ENCODE measurements at regions not wholly inside any gene's neighbourhood (a gene's known extent, or its start where the extent isn't known, plus 50 kb on each side); places are given as distances from the start of the nearest gene placed in this dataset.

DNA sequence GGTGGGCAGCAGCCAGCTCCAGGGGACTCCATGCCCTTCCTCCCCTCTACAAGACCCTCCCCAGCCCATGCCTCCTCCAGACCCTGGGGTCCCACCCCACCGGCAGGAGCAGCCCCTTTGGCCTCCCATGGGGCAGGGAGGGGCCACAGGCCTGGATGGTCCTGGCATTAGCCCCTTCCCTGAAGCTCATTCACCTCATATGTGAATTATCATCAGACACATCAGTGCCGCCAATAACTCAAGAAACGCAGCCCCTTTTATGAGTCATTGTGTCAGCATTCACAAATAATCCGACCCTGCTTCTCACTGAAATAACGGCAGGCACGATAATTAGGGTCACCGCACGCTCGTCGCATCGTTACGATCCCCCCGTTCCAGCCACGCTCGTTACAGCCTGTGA, 124.2 kb downstream of the BRD1 start:
- Histone ChIP-seq H3K9ac (ENCODE audit: insufficient read depth, low read depth, low read length) (no peak overlapping the region), H3K9me3 (ENCODE audit: low read length) (peaks cover 10% of the 10 kb centered on the region), H2AFZ (ENCODE audit: low read length) (no peak overlapping the region), H3K4me3 (replicated peaks in 1 of 3; ENCODE audit: insufficient read depth in 1 of 3, low read depth in 2 of 3, low read length in 3 of 3) (no peak overlapping the region), H3K79me2 (ENCODE audit: insufficient read depth, low read length) (no peaks in the 10 kb centered on the region), H3K4me2 (ENCODE audit: low read depth, low read length) (no peak overlapping the region), H3K4me1 (ENCODE audit: insufficient read depth, low read length) (no peaks in the 10 kb centered on the region), H3K36me3 (replicated peaks in 1 of 2; ENCODE audit: control insufficient read depth in 1 of 2, insufficient read depth in 2 of 2, low read length in 2 of 2) (no peaks in the 10 kb centered on the region), H3K27ac (ENCODE audit: extremely low read length, insufficient read depth, low read length) (no peak overlapping the region), H3K27me3 (ENCODE audit: control insufficient read depth in 1 of 2, insufficient read depth in 2 of 2, low read length in 2 of 2) (peaks cover 7 to 63% of the 10 kb centered on the region in 2 experiments; a peak in 4 of 5 replicates), H4K20me1 (ENCODE audit: insufficient read depth, low read length) (no peaks in the 10 kb centered on the region)
- in situ Hi-C loops (cut with HindIII; ENCODE audit: extremely low pct_ligation_motif_present, low pct_unique_long_range_greater_than_20kb) (no loop called here), intact Hi-C loops (cut with micrococcal nuclease; ENCODE audit: unreplicated experiment) (no loop called here)
- DNase-seq (ENCODE audit: low spot score) (no peak), FAIRE-seq (no peak), ATAC-seq (no peak)
- ChIA-PET CTCF (ENCODE audit: low intra/inter-chr PET ratio, low total read pairs) (no interaction called here), POLR2A (no interaction called here)
- TF ChIP-seq, protein P1, sequence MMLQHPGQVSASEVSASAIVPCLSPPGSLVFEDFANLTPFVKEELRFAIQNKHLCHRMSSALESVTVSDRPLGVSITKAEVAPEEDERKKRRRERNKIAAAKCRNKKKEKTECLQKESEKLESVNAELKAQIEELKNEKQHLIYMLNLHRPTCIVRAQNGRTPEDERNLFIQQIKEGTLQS (CRISPR knock-in tag; IDR thresholded peaks at IDR 0.05), result no peak
- TF ChIP-seq SATB2 (CRISPR knock-in tag; IDR thresholded peaks at IDR 0.05) (no peak), ZNF777 (CRISPR knock-in tag; IDR thresholded peaks at IDR 0.05) (no peak), KLF9 (CRISPR knock-in tag; IDR thresholded peaks at IDR 0.05; ENCODE audit: low read depth) (no peak), HOXA5 (CRISPR knock-in tag; IDR thresholded peaks at IDR 0.05) (no peak)
- 38% methylated on average over 15 of the region's 15 CpGs for WGBS (ENCODE audit: low lambda C conversion rate)
- no TSS peak for BruUV-seq (replicated peaks)

DNA sequence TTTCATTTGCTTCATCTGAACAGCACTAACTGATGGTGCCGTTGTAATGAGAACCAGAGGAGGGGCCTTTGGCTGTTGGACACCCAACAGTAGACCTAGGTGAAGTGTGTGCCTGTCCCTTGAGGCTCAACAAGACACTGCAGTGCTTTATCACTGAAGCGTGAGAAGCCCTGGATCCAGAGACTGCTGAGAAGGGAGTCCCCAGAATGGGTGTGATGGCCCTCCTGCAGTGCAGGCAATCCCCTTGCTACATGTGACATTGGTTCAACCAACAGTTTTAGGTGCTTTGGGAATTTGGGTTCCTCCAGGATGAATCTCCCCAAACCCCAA, 125.6 kb downstream of the BRD1 start:
- no peak for TF ChIP-seq ZNF577 (CRISPR knock-in tag; IDR thresholded peaks at IDR 0.05; ENCODE audit: borderline replicate concordance, low read depth)
- WGBS (ENCODE audit: low lambda C conversion rate), result 14% methylated on average over 2 of the region's 2 CpGs
- no peak for DNase-seq (ENCODE audit: low spot score)
- Histone ChIP-seq H2AFZ (ENCODE audit: low read length) (no peak overlapping the region), H3K36me3 (replicated peaks in 1 of 2; ENCODE audit: control insufficient read depth in 1 of 2, insufficient read depth in 2 of 2, low read length in 2 of 2) (no peaks in the 10 kb centered on the region), H4K20me1 (ENCODE audit: insufficient read depth, low read length) (no peaks in the 10 kb centered on the region), H3K4me3 (replicated peaks in 1 of 3; ENCODE audit: insufficient read depth in 1 of 3, low read depth in 2 of 3, low read length in 3 of 3) (no peak overlapping the region), H3K9ac (ENCODE audit: insufficient read depth, low read depth, low read length) (no peak overlapping the region), H3K27me3 (ENCODE audit: control insufficient read depth in 1 of 2, insufficient read depth in 2 of 2, low read length in 2 of 2) (peaks cover 7 to 60% of the 10 kb centered on the region in 2 experiments; a peak in 4 of 5 replicates), H3K27ac (ENCODE audit: extremely low read length, insufficient read depth, low read length) (no peak overlapping the region), H3K4me2 (ENCODE audit: low read depth, low read length) (no peak overlapping the region), H3K4me1 (ENCODE audit: insufficient read depth, low read length) (no peaks in the 10 kb centered on the region), H3K79me2 (ENCODE audit: insufficient read depth, low read length) (no peaks in the 10 kb centered on the region), H3K9me3 (ENCODE audit: low read length) (peaks cover 16% of the 10 kb centered on the region)
- no TSS peak for BruUV-seq (replicated peaks)
- no peak for FAIRE-seq
- in situ Hi-C loops (cut with HindIII; ENCODE audit: extremely low pct_ligation_motif_present, low pct_unique_long_range_greater_than_20kb), result no loop called here
- intact Hi-C loops (cut with micrococcal nuclease; ENCODE audit: unreplicated experiment), result no loop called here
- ChIA-PET CTCF (ENCODE audit: low intra/inter-chr PET ratio, low total read pairs) (no interaction called here), POLR2A (no interaction called here)
- ATAC-seq, result no peak

All from HepG2 (cell line).